ENCODE measurements at regions not wholly inside any gene's neighbourhood (a gene's known extent, or its start where the extent isn't known, plus 50 kb on each side); places are given as distances from the start of the nearest gene placed in this dataset.
"Not testable (repeated sequence)": the region's sequence is repeated elsewhere in the genome, so short reads cannot be mapped to it uniquely, and the experiment has no call there.

DNA sequence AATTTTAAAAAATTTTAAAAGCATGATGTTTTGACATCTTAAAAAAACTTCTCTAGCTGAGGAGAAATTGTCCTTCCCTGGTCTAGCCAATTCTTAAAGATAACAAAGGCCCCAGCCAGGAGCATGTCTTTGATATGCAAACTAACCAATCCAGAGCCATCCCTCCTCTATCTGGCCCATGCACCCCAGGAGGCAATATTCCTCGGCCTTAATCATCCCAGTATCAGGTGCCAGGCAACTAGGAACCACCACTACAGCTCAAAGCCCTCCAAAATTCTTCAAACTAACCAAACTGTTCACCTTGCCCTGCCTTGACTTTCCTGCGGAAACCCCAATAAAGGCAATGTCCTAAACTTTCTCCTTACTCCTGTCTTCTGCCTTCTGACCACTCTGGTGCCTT is 97.8 kb upstream of the USP9X start:
- TF ChIP-seq POLR2A (IDR thresholded peaks at IDR 0.05) (no peak), POLR2AphosphoS5 (IDR thresholded peaks at IDR 0.05) (no peak)
- TF ChIP-seq, protein P1, sequence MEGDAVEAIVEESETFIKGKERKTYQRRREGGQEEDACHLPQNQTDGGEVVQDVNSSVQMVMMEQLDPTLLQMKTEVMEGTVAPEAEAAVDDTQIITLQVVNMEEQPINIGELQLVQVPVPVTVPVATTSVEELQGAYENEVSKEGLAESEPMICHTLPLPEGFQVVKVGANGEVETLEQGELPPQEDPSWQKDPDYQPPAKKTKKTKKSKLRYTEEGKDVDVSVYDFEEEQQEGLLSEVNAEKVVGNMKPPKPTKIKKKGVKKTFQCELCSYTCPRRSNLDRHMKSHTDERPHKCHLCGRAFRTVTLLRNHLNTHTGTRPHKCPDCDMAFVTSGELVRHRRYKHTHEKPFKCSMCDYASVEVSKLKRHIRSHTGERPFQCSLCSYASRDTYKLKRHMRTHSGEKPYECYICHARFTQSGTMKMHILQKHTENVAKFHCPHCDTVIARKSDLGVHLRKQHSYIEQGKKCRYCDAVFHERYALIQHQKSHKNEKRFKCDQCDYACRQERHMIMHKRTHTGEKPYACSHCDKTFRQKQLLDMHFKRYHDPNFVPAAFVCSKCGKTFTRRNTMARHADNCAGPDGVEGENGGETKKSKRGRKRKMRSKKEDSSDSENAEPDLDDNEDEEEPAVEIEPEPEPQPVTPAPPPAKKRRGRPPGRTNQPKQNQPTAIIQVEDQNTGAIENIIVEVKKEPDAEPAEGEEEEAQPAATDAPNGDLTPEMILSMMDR (IDR thresholded peaks at IDR 0.05): no peak
- no peak for DNase-seq (ENCODE audit: low spot score in 2 of 2)

GRCh38 chrX:40988100-40988499 is 97.1 kb upstream of the USP9X start:
- Histone ChIP-seq H3K4me1 (no peaks in the 10 kb centered on the region), H3K27ac (no peak overlapping the region), H3K4me3 (no peak overlapping the region), H3K9me3 (no peaks in the 10 kb centered on the region), H3K27me3 (peaks cover 0 to 26% of the 10 kb centered on the region in 2 donors), H3K36me3 (no peaks in the 10 kb centered on the region)
- no peak for DNase-seq (ENCODE audit: low spot score in 2 of 2)
- intact Hi-C loops (cut with DNase I; ENCODE audit: low total_unique reads): no loop called here
- TF ChIP-seq, protein P1 (IDR thresholded peaks at IDR 0.05): no peak
- TF ChIP-seq POLR2AphosphoS5 (IDR thresholded peaks at IDR 0.05): no peak
- no peak for TF ChIP-seq POLR2A (IDR thresholded peaks at IDR 0.05)

More for the DNA sequence above, 97.8 kb upstream of the USP9X start:
- Histone ChIP-seq H3K4me1 (no peaks in the 10 kb centered on the region), H3K27me3 (peaks cover 0 to 27% of the 10 kb centered on the region in 2 donors), H3K4me3 (no peak overlapping the region), H3K36me3 (no peaks in the 10 kb centered on the region), H3K9me3 (no peaks in the 10 kb centered on the region), H3K27ac (no peak overlapping the region)
- intact Hi-C loops (cut with DNase I; ENCODE audit: low total_unique reads): no loop called here

- H3K27ac ChIP-seq; H3K4me1 ChIP-seq; H3K36me3 ChIP-seq; DNase-seq (ENCODE audit: low spot score in 2 of 2); H3K9me3 ChIP-seq; intact Hi-C loops (cut with DNase I; ENCODE audit: low total_unique reads); H3K4me3 ChIP-seq: not testable (repeated sequence)
- H3K27me3 ChIP-seq: peaks cover 0 to 17% of the 10 kb centered on the region in 2 donors
Measured at GRCh38 chrX:40993395-40993794, 91.8 kb upstream of the USP9X start.

- Histone ChIP-seq H3K4me1 (no peaks in the 10 kb centered on the region), H3K27me3 (peaks cover 0 to 7% of the 10 kb centered on the region in 2 donors), H3K9me3 (peaks cover 0 to 7% of the 10 kb centered on the region in 2 donors), H3K36me3 (no peaks in the 10 kb centered on the region), H3K27ac (no peak overlapping the region), H3K4me3 (no peak overlapping the region)
- no peak for DNase-seq (ENCODE audit: low spot score in 2 of 2)
- intact Hi-C loops (cut with DNase I; ENCODE audit: low total_unique reads): no loop called here
- no peak for TF ChIP-seq POLR2AphosphoS5 (IDR thresholded peaks at IDR 0.05)
- TF ChIP-seq, protein P1 (IDR thresholded peaks at IDR 0.05): no peak
- TF ChIP-seq POLR2A (IDR thresholded peaks at IDR 0.05): no peak
Measured at GRCh38 chrX:40996886-40997530, 88.2 kb upstream of the USP9X start.

- Histone ChIP-seq H3K27me3 (peaks cover 0 to 18% of the 10 kb centered on the region in 2 donors), H3K9me3 (peaks cover 0 to 7% of the 10 kb centered on the region in 2 donors), H3K4me3 (no peak overlapping the region), H3K4me1 (no peaks in the 10 kb centered on the region), H3K36me3 (no peaks in the 10 kb centered on the region), H3K27ac (no peak overlapping the region)
- intact Hi-C loops (cut with DNase I; ENCODE audit: low total_unique reads): no loop called here
- TF ChIP-seq POLR2A (IDR thresholded peaks at IDR 0.05) (no peak), POLR2AphosphoS5 (IDR thresholded peaks at IDR 0.05) (no peak)
- TF ChIP-seq, protein P1 (IDR thresholded peaks at IDR 0.05): no peak
- DNase-seq (ENCODE audit: low spot score in 2 of 2): no peak
Measured at GRCh38 chrX:40998123-40998522, 87.1 kb upstream of the USP9X start.

All from breast epithelium (tissue), 4 donors.